22Rv1 (cell line): ENCODE measurements at regions not wholly inside any gene's neighbourhood (a gene's known extent, or its start where the extent isn't known, plus 50 kb on each side); places are given as distances from the start of the nearest gene placed in this dataset.

Experiments used
- CTCF ChIP-seq: fragments of 450-650 bp; IDR thresholded peaks from 2 replicates; pipeline ENCODE4 v1.5.1; 2017; ENCODE audit warnings: mild to moderate bottlenecking
- ZFX ChIP-seq: fragments of 450-650 bp; IDR thresholded peaks from 2 replicates; pipeline ENCODE4 v1.6.1; 2017; ENCODE audit warnings: antibody characterized with exemption, borderline replicate concordance

- TF ChIP-seq CTCF: no peak
- TF ChIP-seq ZFX: no peak
Measured at GRCh38 chr6:113676968-113677367, 180.2 kb upstream of the MARCKS start.
